HEK293 (cell line): ENCODE measurements at regions not wholly inside any gene's neighbourhood (a gene's known extent, or its start where the extent isn't known, plus 50 kb on each side); places are given as distances from the start of the nearest gene placed in this dataset.
"Not testable (repeated sequence)": the region's sequence is repeated elsewhere in the genome, so short reads cannot be mapped to it uniquely, and the experiment has no call there.

Experiments
- CTCF ChIA-PET: fragments of 350-600 bp; formaldehyde crosslinking; extraction: SDS; loops from one replicate; lab custom pipeline; 2021; ENCODE audit warnings: antibody characterized with exemption; lab: Yijun Ruan, JAX
- POLR2A ChIA-PET: fragments of 300-600 bp; formaldehyde crosslinking; extraction: SDS; loops from one replicate; lab custom pipeline; 2020; ENCODE audit warnings: antibody characterized with exemption, inconsistent platforms; lab: Yijun Ruan, JAX
- H3K27ac ChIP-seq: fragments of 200-500 bp; sonication (Bioruptor generic); 2 replicates; pipeline ENCODE4 v1.5.1; 2014; ENCODE audit warnings: low read depth, low read length, control low read depth, inconsistent platforms; ENCODE audit errors: extremely low read depth
- H3K36me3 ChIP-seq, 2 experiments: fragments of 200-500 bp in 1 of 2; sonication (Bioruptor generic) in 1 of 2; 1 replicate in 1 of 2; 2 replicates in 1 of 2; pipeline ENCODE4 v1.5.1; 2014 to 2017; ENCODE audit warnings: inconsistent platforms in 2 of 2, low read length in 2 of 2; ENCODE audit not compliant: control insufficient read depth in 2 of 2, insufficient read depth in 1 of 2
- H3K4me1 ChIP-seq: fragments of 200-500 bp; sonication (Bioruptor generic); 2 replicates; pipeline ENCODE4 v1.5.1; 2014; ENCODE audit warnings: mild to moderate bottlenecking, low read length, inconsistent platforms; ENCODE audit not compliant: control insufficient read depth, insufficient read depth
- H3K4me3 ChIP-seq: 2 replicates; pipeline ENCODE4 v1.5.1; 2011; ENCODE audit warnings: low read depth, mild to moderate bottlenecking, control low read depth, low read length, moderate library complexity
- H3K9me3 ChIP-seq: fragments of 200-500 bp; sonication (Bioruptor generic); 2 replicates; pipeline ENCODE4 v1.5.1; 2014; ENCODE audit warnings: low read depth, low read length, inconsistent platforms; ENCODE audit not compliant: control insufficient read depth, insufficient read depth
- BCL6B ChIP-seq: fragments of 450-650 bp; formaldehyde crosslinking; IDR thresholded peaks from 2 replicates; pipeline ENCODE4 v1.5.1; 2017; ENCODE audit warnings: missing biosample characterization, missing genetic modification characterization
- GLI4 ChIP-seq: fragments of 450-650 bp; formaldehyde crosslinking; IDR thresholded peaks from 2 replicates; pipeline ENCODE4 v1.5.1; 2016; ENCODE audit warnings: missing biosample characterization, missing genetic modification characterization
- HOXA7 ChIP-seq: sonication (generic); formaldehyde crosslinking; IDR thresholded peaks from 2 replicates; pipeline ENCODE4 v1.8.1; 2022; ENCODE audit warnings: missing genetic modification reagents, borderline replicate concordance
- KLF17 ChIP-seq: fragments of 450-650 bp; formaldehyde crosslinking; IDR thresholded peaks from 2 replicates; pipeline ENCODE4 v1.5.1; 2016; ENCODE audit warnings: missing biosample characterization, missing genetic modification characterization
- SETDB1 ChIP-seq: IDR thresholded peaks from one replicate; pipeline ENCODE4 v1.6.1; 2017; ENCODE audit warnings: mild to moderate bottlenecking, low read length, moderate library complexity, mixed read lengths; ENCODE audit not compliant: insufficient read length
- SP2 ChIP-seq: fragments of 450-650 bp; formaldehyde crosslinking; IDR thresholded peaks from 2 replicates; pipeline ENCODE4 v1.5.1; 2016; ENCODE audit warnings: missing biosample characterization, missing genetic modification characterization
- ZNF214 ChIP-seq: fragments of 450-650 bp; formaldehyde crosslinking; IDR thresholded peaks from 2 replicates; pipeline ENCODE4 v1.5.1; 2017; ENCODE audit warnings: missing biosample characterization, mild to moderate bottlenecking, missing genetic modification characterization, borderline replicate concordance
- ZNF362 ChIP-seq: fragments of 450-650 bp; formaldehyde crosslinking; IDR thresholded peaks from 2 replicates; pipeline ENCODE4 v1.5.1; 2016; ENCODE audit warnings: missing biosample characterization, missing genetic modification characterization
- ZNF37A ChIP-seq: fragments of 450-650 bp; IDR thresholded peaks from 2 replicates; pipeline ENCODE4 v1.5.1; 2018; ENCODE audit warnings: missing biosample characterization, missing genetic modification characterization
- ZNF488 ChIP-seq: fragments of 450-650 bp; formaldehyde crosslinking; IDR thresholded peaks from 2 replicates; pipeline ENCODE4 v1.5.1; 2016; ENCODE audit warnings: missing biosample characterization, missing genetic modification characterization
- ZNF621 ChIP-seq: fragments of 450-650 bp; formaldehyde crosslinking; IDR thresholded peaks from 2 replicates; pipeline ENCODE4 v1.5.1; 2017; ENCODE audit warnings: missing biosample characterization, missing genetic modification characterization
- ZNF629 ChIP-seq: fragments of 450-650 bp; formaldehyde crosslinking; IDR thresholded peaks from 2 replicates; pipeline ENCODE4 v1.5.1; 2017; ENCODE audit warnings: missing biosample characterization, missing genetic modification characterization
- ZNF654 ChIP-seq: fragments of 450-650 bp; formaldehyde crosslinking; IDR thresholded peaks from 2 replicates; pipeline ENCODE4 v1.5.1; 2016; ENCODE audit warnings: low read depth, missing biosample characterization, missing genetic modification characterization
- ZNF791 ChIP-seq: fragments of 450-650 bp; formaldehyde crosslinking; IDR thresholded peaks from 2 replicates; pipeline ENCODE4 v1.5.1; 2016; ENCODE audit warnings: missing biosample characterization, missing genetic modification characterization
- ZNF830 ChIP-seq: fragments of 450-650 bp; IDR thresholded peaks from 2 replicates; pipeline ENCODE4 v1.5.0; 2018; ENCODE audit warnings: missing biosample characterization, missing genetic modification characterization, low read depth, mild to moderate bottlenecking, moderate library complexity
- ZSCAN23 ChIP-seq: fragments of 450-650 bp; formaldehyde crosslinking; IDR thresholded peaks from 2 replicates; pipeline ENCODE4 v1.5.1; 2016; ENCODE audit warnings: missing biosample characterization, missing genetic modification characterization
- TF ChIP-seq, protein P1 (sequence below): fragments of 450-650 bp; formaldehyde crosslinking; IDR thresholded peaks from 2 replicates; pipeline ENCODE4 v1.5.1; 2016; ENCODE audit warnings: missing biosample characterization, missing genetic modification characterization

DNA sequence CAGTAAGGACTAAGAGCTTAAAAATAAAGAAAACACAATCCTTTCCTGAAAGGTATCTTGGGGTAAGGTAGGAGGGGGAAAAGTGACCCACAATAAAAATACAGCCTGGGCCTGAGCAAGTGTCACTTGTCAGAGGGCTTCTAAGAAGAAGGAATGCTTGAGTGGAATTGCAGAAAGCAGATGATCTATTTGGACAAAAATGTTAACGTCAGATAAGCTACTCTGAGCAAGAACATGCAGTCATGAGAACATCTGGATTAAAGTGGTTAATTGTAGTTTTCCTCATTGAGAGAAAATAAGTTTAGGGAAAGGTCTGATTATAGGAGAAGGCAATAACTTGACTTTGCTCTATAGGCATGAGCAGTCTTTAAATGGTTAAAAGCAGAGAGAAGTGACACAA, 581.9 kb downstream of the HTR1B start:
- ChIA-PET CTCF (interaction anchor here (0.6 kb wide), 1 partner anchor 267 kb away, joined by 3 read pairs; no protein-coding TSS in a partner anchor), POLR2A (no interaction called here)
- Histone ChIP-seq H3K36me3 (no peaks in the 10 kb centered on the region), H3K4me3 (no peak overlapping the region), H3K4me1 (no peaks in the 10 kb centered on the region), H3K9me3 (no peaks in the 10 kb centered on the region), H3K27ac (no peak overlapping the region)
- TF ChIP-seq ZNF621 (tag by site-specific recombination) (no peak), ZNF791 (tag by site-specific recombination) (no peak), ZNF488 (tag by site-specific recombination) (no peak), ZNF214 (tag by site-specific recombination) (no peak), HOXA7 (CRISPR knock-in tag) (no peak), ZSCAN23 (tag by site-specific recombination) (no peak), ZNF629 (tag by site-specific recombination) (no peak), GLI4 (tag by site-specific recombination) (no peak), BCL6B (tag by site-specific recombination) (no peak), KLF17 (tag by site-specific recombination) (no peak), ZNF830 (tag by site-specific recombination) (no peak), SP2 (tag by site-specific recombination) (no peak), ZNF362 (tag by site-specific recombination) (no peak)
- TF ChIP-seq, protein P1, sequence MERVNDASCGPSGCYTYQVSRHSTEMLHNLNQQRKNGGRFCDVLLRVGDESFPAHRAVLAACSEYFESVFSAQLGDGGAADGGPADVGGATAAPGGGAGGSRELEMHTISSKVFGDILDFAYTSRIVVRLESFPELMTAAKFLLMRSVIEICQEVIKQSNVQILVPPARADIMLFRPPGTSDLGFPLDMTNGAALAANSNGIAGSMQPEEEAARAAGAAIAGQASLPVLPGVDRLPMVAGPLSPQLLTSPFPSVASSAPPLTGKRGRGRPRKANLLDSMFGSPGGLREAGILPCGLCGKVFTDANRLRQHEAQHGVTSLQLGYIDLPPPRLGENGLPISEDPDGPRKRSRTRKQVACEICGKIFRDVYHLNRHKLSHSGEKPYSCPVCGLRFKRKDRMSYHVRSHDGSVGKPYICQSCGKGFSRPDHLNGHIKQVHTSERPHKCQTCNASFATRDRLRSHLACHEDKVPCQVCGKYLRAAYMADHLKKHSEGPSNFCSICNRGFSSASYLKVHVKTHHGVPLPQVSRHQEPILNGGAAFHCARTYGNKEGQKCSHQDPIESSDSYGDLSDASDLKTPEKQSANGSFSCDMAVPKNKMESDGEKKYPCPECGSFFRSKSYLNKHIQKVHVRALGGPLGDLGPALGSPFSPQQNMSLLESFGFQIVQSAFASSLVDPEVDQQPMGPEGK (tag by site-specific recombination), result no peak

GRCh38 chr6:76876922-76877553, 586.3 kb downstream of the HTR1B start:
- CTCF ChIA-PET, result interaction anchor here (0.7 to 1.4 kb wide), 3 partner anchors 9 to 20 kb away, joined by 3 to 5 read pairs (median 4); no protein-coding TSS in a partner anchor
- H3K9me3 ChIP-seq, result no peaks in the 10 kb centered on the region
- TF ChIP-seq ZNF654 (tag by site-specific recombination) (peak; percentile 31; the same call in 1 of the 2 replicates), SETDB1 (peak; percentile 20), ZNF37A (tag by site-specific recombination) (no peak)
- TF ChIP-seq, all 188 proteins: peak for 2
- Histone ChIP-seq H3K27ac (no peak overlapping the region), H3K4me3 (no peak overlapping the region), H3K4me1 (no peaks in the 10 kb centered on the region), H3K36me3 (no peaks in the 10 kb centered on the region)
- POLR2A ChIA-PET, result no interaction called here

- H3K4me1 ChIP-seq, H3K4me3 ChIP-seq: not testable (repeated sequence)
These were observed 586.9 kb downstream of the HTR1B start for GRCh38 chr6:76876430-76876829.

More at GRCh38 chr6:76876430-76876829, 586.9 kb downstream of the HTR1B start:
- H3K36me3 ChIP-seq, H3K9me3 ChIP-seq, POLR2A ChIA-PET, H3K27ac ChIP-seq: not testable (repeated sequence)
- CTCF ChIA-PET, result interaction anchor here (1.1 to 1.4 kb wide), 2 partner anchors 10 to 19 kb away, joined by 3 to 5 read pairs; no protein-coding TSS in a partner anchor
